Thyroid gland (tissue), 4 donors: ENCODE measurements at regions not wholly inside any gene's neighbourhood (a gene's known extent, or its start where the extent isn't known, plus 50 kb on each side); places are given as distances from the start of the nearest gene placed in this dataset.

Source experiments
- POLR2A ChIP-seq, 2 donors: fragments of 450-650 bp; IDR thresholded peaks; one replicate each; pipeline ENCODE4 v1.6.1; 2017; ENCODE audit warnings: antibody characterized with exemption in 2 of 2, mild to moderate bottlenecking in 2 of 2, moderate library complexity in 1 of 2
- TF ChIP-seq, protein P1 (sequence below), 6 experiments: fragments of 200-600 bp in 3 of 6; fragments of 450-650 bp in 3 of 6; sonication (generic) in 3 of 6; IDR thresholded peaks; one replicate each; pipeline ENCODE4 v1.5.1; 2016 to 2019; ENCODE audit warnings: antibody characterized with exemption in 6 of 6, mild to moderate bottlenecking in 2 of 6, inconsistent platforms in 1 of 6, moderate library complexity in 1 of 6

- no peak for TF ChIP-seq POLR2A (IDR thresholded peaks at IDR 0.05)
- TF ChIP-seq, protein P1, sequence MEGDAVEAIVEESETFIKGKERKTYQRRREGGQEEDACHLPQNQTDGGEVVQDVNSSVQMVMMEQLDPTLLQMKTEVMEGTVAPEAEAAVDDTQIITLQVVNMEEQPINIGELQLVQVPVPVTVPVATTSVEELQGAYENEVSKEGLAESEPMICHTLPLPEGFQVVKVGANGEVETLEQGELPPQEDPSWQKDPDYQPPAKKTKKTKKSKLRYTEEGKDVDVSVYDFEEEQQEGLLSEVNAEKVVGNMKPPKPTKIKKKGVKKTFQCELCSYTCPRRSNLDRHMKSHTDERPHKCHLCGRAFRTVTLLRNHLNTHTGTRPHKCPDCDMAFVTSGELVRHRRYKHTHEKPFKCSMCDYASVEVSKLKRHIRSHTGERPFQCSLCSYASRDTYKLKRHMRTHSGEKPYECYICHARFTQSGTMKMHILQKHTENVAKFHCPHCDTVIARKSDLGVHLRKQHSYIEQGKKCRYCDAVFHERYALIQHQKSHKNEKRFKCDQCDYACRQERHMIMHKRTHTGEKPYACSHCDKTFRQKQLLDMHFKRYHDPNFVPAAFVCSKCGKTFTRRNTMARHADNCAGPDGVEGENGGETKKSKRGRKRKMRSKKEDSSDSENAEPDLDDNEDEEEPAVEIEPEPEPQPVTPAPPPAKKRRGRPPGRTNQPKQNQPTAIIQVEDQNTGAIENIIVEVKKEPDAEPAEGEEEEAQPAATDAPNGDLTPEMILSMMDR (IDR thresholded peaks at IDR 0.05) = no peak
Observed at GRCh38 chr6:112478036-112478435, 130.9 kb downstream of the RFPL4B start.
